HG03460 (cell line): ENCODE measurements at regions not wholly inside any gene's neighbourhood (a gene's known extent, or its start where the extent isn't known, plus 50 kb on each side); places are given as distances from the start of the nearest gene placed in this dataset.
A peak's percentile ranks its signal among the peaks of the same experiment; 100 is the strongest.
"Not testable (repeated sequence)": the region's sequence is repeated elsewhere in the genome, so short reads cannot be mapped to it uniquely, and the experiment has no call there.

Experiments used
- ATAC-seq: cut with Tn5 transposase; IDR thresholded peaks from one replicate; pipeline ENCODE4 v1.9.1; 2021; ENCODE audit not compliant: unreplicated experiment

DNA sequence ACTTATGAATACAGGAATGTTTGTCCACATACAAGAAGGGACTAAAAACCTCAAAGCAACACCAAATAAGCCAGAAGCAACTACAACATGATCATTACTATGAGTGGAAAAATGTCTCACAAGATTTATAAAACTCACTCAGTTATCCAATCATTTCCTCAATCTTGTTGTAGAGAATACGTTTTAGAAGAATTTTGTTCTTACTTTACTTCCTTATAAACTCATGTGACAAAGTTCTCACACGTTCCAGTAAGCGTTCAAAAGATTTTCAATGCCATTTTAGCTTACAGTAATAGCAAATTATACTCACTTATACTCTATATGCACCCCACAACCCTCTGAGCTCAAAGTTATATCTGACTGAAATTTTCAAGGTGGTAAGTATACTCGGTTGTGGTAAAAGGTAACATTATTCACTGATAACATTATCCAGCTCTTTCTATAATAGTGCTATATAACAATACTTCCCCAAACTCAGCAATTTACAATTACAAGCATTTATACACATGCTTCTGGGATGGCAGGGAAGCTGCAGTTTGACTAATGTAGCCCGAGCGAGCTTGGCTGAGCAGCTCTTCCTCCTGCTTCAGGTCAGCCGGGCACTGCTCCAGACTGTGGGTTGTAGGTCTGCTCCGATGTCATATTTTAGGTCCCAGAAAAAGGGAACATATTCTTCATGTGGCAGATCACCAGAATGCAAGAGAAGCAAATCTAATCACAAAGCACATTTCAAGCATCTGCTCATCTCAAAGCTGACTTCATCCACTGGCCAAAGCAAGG is 226.3 kb downstream of the RCHY1 start:
- ATAC-seq, result no peak

DNA sequence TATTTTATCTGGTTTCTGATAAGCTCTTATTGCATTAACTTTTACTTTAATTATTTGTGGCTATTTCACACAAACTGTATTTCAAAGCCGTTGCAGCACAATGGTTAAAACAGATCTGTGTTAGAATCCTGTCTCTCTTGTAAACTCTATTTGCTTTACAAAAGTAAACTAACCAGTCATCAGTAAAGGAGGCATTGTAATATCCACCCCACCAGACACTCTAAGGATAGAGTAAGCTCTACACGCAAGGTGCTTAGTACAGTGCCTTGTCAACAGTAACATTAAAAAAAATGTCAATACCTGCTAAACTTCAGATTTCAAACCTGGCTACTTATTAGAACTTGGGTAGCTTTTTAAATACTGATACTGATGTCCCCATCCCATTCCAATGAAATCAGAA is 228.4 kb downstream of the RCHY1 start:
- ATAC-seq, result no peak

DNA sequence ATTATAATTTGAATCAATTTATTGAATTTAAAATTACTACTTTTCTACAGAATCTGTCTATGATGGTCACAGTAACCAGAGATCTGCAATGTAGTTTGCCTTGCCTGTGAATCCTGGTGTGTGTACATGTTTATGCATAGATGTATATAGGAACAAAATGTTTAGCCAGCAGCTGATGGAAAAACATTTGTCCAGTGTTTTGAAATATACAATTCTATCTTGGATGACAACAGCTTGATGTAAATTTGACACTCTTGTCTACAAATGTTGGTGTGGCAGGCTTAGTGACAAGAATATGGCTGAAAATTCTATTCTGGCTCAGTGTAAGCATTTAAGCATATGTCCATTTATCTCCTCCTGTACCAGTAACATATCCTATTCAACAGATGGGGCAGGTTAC is 229.4 kb downstream of the RCHY1 start:
- no peak for ATAC-seq

DNA sequence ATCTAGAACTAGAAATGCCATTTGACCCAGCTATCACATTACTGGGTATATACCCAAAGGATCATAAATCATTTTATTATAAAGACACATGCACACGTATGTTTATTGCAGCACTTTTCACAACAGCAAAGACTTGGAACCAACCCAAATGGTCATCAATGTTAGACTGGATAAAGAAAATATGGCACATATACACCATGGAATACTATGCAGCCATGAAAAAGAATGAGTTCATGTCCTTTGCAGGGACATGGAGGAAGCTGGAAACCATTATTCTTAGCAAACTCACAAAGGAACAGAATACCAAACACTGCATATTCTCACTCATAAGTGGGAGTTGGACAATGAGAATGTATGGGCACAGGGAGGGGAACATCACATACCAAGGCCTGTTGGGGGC is 233.7 kb downstream of the RCHY1 start:
- not testable (repeated sequence) for ATAC-seq

DNA sequence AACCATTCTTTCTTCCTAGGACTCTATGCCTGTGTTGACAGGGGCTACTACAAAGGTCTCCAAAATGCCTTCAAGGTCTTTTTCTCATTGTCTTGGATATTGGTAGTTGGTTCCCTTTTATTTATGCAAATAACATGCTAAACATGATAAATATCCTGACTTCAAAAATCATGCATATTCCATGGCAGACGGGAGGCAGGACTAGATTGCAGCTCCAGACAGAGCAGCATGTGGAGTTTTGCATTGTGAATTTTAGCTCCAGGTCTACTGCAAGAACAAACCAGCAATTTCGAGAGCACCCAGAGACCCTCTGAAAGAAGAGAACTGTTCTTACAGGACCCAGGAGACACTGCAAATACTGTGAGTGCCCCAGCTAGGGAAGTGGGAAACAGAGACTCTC is 254.9 kb downstream of the RCHY1 start:
- ATAC-seq, result no peak

DNA sequence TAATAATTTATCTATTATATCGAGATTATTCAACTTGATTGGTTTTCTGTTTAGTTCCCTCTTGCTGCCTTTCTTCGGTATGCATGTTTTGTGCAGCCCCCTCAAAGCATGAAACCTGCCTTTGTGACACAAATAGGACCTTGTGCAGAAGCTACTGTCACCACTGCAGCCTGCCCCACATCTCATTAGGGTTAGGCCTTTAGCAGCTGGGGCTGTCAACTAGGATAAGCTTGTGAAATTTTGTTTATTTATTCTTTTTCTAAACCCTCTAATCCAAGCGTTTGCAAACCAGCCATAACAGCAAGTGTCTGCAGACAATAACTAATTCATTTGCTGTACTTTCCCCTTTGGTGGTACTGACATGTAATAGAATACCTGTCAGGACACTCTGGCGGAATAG is 258.9 kb downstream of the RCHY1 start:
- no peak for ATAC-seq

DNA sequence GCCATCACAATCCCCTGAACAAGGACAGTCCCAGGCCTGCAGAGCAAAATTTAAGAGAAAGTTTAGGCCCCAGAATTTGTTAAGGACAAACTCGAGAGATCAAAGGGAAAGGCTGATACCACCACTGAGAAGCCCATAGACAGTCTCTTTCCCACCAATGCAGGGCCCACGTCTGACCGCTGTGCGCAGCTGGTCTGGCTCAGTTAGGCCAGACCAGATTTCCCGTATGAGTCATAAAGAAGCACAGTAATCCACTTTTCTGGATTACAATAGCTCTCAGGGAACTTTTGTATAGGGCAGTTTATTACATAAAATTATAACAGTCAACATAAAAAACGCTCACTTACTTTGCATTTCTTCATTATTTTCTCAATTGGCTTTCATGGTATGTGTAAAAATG is 259.5 kb downstream of the RCHY1 start:
- ATAC-seq, result no peak

DNA sequence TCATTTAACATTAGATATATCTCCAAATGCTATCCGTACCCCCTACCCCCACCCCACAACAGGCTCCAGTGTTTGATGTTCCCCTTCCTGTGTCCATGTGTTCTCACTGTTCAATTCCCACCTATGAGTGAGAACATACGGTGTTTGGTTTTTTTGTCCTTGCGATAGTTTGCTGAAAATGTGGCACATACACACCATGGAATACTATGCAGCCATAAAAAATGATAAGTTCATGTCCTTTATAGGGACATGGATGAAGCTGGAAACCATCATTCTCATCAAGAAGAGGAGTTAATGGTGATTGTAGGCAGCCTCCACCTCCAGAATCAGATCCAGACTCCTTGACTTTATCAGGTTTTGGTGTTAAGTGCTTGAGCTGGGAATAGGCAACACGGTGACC is 261.1 kb downstream of the RCHY1 start:
- not testable (repeated sequence) for ATAC-seq

DNA sequence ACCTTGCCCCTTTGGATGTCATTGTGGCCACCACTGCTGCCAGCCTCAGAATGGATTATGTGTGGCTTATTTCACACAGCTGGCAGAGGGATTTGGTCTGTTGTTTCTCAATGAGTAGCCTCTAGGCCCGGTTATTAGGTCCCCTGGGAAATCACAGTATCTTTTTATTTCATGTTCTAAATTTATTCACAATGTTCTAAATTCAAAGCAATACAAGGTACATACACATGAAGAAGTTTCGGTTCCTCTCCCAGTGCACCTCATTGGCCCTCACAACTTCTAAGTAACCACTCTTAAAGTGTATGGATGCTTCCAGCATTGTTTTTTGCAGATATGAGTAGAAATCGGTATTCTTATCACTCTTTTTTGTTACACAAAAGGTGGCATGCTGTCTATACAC is 262.7 kb downstream of the RCHY1 start:
- ATAC-seq, result peak; percentile 65

DNA sequence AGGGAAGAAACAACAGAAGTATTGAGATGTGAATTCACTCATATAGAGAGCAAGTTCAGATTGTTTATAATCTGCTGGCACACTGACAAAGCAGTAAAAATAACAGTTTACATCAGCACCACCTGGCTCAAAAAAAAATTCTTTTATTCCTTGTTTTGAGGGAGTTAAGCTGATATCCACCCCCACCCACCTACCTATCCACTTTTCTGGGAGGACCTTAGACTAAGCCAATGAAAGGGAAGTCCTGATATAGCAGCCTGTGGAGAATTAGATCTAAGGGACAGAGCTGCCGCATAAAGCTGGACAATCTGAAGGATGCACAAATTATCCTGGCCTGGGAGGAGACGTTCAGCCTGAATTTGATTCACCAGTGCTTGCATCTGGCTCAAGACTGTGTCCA is 264.5 kb downstream of the RCHY1 start:
- no peak for ATAC-seq

DNA sequence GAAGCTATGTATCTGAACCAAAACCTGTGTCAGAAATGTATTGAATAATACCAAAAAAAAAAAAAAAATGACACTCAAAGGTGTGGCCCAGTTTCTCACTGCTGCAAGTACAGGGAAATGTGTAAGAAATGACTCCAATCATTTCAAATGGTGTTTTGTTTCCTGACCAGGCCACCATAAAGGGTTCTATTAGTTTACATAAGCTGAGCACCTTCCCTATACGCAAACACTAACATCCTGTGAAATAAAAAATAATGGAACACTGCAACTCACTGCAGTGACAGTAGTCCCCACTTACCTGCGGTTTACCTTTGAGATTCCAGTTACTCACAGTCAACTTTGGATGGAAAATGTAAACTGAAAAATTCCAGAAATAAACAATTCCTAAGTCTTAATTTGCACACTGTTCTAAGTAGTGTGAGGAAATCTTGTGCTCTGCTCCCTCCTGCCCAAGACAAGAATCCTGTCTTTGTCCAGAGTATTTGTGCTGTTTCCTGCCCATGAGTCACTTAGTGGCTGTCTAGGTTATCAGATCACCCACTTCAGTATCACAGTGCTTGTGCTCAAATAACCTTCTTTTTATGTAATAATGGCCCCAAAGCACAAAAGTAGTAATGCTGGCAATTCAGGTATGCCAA is 265.3 kb downstream of the RCHY1 start:
- ATAC-seq, result no peak

DNA sequence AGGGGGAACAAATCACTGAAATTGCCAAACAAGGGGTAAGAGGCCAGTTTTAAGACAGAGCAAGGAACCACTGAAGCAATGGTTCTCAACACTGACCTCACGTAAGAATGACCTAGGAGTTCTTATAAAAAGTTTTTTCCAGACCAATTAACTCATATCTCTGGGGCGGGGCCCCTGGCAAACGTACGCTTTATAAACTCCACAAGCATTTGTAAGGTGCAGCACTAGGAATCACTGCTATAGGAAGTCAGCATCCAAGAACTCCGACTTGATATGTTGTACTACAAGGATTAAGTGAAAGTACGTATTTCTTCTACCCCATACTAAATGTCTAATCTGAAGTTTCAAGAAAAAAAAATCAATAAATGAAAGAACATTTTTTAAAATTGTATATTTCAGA is 269.9 kb downstream of the RCHY1 start:
- no peak for ATAC-seq

DNA sequence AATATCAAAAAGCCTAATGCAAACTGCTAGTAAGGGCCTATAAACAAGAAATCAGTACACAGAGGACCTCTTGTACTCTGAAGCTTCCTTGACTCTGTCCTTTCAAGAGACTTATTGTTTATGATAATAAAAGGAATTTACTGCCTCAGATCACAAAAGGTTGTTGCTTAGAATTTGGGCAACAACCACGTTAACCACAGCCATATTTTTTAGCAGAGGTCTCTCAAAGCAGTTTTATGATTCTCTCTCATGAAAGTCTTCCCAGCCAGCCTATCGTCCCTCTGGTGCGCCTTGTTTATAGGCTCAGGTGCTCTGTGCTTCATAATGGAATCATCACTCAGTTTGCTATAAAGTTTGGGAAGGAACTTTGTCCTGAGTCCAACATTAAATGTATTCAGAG is 270.6 kb downstream of the RCHY1 start:
- no peak for ATAC-seq

DNA sequence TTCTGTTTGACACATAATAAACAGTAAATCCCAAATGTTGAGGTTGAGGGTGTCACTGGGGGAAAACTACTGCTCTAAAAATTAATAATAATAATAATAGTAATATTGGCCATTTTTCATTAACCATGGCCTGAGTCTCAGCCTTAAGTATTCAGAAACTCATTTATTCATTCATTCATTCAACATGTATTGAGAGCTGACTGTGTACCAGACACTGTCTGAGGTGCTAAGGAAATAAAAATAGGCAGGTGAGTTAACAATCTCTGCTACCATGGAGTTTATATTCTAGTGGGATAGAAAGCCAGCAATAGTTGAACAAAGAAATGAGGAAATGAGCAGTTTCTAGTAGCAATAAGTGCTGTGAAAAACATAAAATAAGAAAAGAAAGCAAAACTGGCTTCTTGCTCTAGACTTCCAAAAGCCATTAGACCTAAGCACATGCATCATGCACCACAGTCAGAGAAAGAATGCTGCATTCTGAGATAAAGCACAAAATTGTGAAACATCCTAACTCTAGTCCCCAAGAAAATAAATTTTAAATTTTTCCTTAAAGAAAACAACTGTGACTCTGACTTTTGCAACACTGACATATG is 278.7 kb downstream of the RCHY1 start:
- peak; percentile 95 for ATAC-seq

DNA sequence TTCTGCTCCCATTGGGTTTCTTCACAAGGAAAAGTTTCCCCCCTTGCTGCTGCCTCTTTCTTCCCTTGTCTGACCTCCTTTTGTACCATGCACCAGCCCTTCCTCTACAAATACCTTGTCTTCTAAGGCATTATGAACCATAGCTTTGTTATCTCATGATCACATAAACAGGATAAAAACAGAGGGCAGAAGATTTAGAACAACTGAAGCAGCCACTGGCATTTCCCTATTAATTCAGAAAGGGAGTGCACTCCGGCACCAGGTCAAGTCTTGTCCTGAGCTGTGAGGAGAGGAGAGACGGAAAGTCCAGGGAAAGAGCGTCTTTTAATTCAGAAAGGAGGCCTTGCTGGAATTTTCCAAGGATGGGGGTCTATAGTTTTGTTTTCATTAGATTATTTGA is 281.7 kb downstream of the RCHY1 start:
- ATAC-seq, result no peak

DNA sequence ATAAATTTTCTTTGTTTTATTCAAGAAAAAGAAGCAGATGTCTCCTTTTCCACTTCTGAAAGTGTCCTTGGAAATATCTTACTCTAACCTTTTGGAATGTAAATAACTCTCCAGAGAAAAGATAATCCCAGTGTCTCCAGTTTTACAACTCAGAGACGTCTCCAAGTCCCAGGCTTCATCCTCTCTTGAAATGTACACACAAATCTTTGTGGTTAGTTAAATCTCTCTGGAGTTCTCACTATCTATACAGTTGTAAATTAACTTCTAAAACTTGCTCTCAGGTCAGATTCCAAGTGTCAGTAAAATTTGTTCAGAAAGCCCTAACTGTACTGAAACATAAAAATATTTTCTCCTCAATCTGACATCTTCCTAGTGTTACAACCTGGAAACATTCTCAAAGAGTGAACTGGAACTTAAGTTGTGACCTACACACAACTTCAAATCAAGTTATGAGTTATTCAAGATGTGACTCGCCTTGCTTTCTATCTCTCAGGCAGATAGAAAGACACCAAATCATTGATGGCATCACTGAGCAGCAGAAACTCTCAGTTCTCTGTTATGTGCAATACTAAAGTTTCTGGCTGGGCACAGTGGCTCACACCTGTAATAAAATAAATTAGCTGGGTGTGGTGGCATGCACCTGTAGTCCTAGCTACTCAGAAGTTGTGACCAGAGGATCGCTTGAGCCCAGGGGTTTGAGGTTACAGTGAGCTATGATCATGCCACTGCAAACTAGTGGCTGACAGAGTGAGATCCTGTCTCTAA is 284.2 kb downstream of the RCHY1 start:
- peak; percentile 71 for ATAC-seq

DNA sequence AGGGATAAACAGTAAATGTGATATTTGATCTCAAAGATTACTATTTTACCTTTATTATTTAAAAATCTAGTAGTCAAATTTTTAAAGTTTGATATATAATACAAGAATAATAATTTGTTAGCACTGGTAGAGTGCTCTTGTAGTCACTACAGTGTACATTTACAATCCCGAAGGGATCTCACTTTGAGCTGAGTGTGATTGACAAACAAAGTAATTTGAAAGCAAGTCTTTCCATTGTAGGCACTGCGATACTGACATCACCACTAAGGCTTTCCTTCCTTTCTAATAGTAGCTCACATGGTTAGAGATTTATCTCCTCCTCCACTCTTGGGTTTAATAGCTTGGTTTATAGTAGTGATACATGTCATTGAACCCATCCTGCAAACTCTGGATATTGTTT is 280.6 kb downstream of the PARM1 start:
- ATAC-seq, result no peak

DNA sequence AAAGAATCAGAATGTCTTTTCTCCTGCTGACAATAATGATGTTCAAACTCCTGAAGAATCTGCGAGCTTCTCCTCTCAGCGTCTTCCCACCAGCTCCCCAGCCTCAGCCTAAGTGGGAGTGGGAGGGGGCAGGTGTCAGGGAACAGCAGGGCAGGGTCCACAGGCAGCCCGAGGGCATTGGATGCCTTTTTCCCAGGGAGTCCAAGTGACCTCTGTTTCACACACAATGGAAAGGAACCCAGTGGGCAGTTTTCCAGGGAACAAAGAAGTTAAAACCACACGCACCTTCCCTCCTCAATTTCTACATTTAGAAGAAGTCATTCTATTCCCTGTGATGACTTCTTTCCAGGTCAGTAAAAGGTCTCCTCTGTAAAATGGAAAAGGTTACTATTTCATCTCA is 278.5 kb downstream of the PARM1 start:
- ATAC-seq, result no peak

DNA sequence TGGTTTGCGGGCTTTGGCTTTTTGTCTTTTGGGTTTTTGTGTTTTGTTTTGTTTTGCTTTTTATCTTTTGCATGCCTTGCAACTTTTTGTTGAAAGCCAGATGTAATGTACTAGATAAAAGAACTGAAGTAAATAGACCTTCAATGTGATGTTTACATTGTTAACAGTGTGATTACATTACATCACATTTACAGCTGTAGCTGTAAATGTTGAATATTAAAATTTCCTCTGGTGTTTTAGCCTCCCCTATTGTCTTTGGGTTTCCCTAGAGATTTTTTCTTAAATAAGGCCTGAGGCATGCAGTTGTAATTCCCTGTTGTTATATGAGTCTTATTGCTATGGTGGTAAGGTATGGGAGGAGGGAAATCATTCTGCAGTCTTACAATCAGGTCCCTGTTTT is 275.0 kb downstream of the PARM1 start:
- ATAC-seq, result no peak

DNA sequence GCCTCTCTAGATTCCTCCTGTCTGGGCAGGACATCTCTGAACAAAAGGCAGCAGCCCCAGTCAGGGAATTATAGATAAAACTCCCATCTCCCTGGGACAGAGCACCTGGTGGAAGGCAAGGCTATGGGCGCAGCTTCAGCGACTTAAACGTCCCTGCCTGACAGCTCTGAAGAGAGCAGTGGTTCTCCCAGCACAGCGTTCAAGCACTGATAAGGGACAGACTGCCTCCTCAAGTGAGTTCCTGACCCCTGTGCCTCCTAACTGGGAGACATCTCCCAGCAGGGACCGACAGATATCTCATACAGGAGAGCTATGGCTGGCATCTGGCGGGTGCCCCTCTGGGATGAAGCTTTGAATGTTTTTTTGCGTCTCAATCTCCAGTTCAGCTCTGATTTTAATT is 262.2 kb downstream of the PARM1 start:
- no peak for ATAC-seq

DNA sequence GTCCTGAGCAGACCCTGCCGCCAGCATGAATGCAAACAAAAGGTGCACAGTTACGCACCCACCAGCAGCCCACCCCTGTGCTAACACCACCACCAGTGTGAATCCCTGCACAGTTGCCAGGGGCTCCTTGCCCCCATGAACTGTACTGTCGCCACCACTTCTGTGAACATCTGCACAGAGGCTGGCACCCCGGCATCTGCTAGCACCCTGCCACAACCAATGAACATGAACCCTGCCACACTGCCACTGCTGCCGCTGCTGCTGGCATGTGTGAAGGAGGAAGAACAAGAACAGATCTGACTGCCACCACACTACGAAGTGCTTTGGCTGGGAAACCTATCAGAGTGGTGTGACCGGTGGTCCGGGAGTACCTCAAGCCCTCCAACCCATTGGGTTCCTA is 261.3 kb downstream of the PARM1 start:
- ATAC-seq, result no peak

DNA sequence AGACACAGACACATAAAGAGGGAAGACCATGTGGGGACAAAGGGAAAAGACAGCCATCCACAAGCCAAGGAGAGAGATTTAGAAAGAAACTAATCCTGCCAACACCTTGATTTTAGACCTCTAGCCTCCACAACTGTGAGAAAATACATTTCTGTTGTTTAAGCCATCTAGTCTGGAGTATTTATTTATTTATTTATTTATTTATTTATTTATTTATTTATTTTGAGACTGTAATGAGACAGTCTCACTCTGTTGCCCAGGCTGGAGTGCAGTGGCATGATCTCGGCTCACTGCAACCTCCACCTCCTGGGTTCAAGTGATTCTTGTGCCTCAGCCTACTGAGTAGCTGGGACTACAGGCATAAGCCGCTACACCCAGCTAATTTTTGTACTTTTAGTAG is 259.3 kb downstream of the PARM1 start:
- not testable (repeated sequence) for ATAC-seq
